ENCODE measurements at regions not wholly inside any gene's neighbourhood (a gene's known extent, or its start where the extent isn't known, plus 50 kb on each side); places are given as distances from the start of the nearest gene placed in this dataset.

DNA sequence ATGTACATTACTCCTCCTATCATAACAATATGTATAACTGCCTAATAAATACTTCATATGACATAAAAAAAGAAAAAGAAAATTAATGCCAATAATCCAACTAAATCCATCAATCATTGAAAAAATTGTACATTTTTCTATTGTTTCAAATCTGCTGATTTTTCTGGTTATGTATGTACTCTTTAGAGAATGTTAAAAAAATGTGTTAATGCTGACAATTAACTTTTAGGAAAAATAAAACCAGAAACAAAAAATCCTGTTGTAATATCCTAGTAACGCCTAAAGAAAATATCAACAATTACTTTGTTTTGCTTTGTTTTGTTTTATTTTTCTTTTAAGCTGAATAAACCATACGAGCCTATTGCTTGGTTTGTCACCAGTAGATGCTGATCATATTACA, 213.9 kb upstream of the USP25 start:
- no TSS peak for BruUV-seq (replicated peaks)
- DNase-seq, result no peak
- no peak overlapping the region for H3K27ac Mint-ChIP-seq (ENCODE audit: unreplicated experiment)
- H3K9me3 Mint-ChIP-seq (ENCODE audit: low read depth, unreplicated experiment), result peaks cover 3% of the 10 kb centered on the region
- peaks cover 10% of the 10 kb centered on the region for H3K4me1 Mint-ChIP-seq (ENCODE audit: low read depth, unreplicated experiment)
- intact Hi-C loops (cut with micrococcal nuclease; ENCODE audit: unreplicated experiment), result no loop called here
- H3K4me3 Mint-ChIP-seq (ENCODE audit: low read depth, unreplicated experiment), result no peak overlapping the region
- H3K36me3 Mint-ChIP-seq (ENCODE audit: insufficient read depth, unreplicated experiment), result no peaks in the 10 kb centered on the region
- H3K27me3 Mint-ChIP-seq (ENCODE audit: unreplicated experiment), result no peaks in the 10 kb centered on the region
- CTCF ChIA-PET, result no interaction called here
- TF ChIP-seq, protein P1, sequence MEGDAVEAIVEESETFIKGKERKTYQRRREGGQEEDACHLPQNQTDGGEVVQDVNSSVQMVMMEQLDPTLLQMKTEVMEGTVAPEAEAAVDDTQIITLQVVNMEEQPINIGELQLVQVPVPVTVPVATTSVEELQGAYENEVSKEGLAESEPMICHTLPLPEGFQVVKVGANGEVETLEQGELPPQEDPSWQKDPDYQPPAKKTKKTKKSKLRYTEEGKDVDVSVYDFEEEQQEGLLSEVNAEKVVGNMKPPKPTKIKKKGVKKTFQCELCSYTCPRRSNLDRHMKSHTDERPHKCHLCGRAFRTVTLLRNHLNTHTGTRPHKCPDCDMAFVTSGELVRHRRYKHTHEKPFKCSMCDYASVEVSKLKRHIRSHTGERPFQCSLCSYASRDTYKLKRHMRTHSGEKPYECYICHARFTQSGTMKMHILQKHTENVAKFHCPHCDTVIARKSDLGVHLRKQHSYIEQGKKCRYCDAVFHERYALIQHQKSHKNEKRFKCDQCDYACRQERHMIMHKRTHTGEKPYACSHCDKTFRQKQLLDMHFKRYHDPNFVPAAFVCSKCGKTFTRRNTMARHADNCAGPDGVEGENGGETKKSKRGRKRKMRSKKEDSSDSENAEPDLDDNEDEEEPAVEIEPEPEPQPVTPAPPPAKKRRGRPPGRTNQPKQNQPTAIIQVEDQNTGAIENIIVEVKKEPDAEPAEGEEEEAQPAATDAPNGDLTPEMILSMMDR (IDR thresholded peaks at IDR 0.05; ENCODE audit: unreplicated experiment), result no peak

DNA sequence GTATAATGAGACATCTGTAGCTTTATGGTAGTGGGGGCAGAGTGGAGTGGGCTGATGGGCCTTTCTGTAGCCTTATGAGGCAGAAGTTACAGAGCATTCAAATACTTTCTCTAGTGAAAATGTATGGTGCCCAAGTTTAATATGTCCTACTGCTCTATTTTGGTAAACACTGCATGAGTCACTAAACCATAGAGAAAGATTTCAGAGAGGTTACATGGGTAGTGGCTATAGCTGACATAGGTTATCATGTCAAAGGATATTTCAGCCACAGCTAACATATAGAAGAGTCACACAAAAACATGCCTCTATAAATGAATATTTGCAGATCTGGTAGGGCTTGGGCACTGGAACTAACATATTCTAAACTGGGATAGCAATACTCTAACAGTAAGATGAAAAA, 212.4 kb upstream of the USP25 start:
- intact Hi-C loops (cut with micrococcal nuclease; ENCODE audit: unreplicated experiment), result no loop called here
- Mint-ChIP-seq H3K27ac (ENCODE audit: unreplicated experiment) (no peak overlapping the region), H3K36me3 (ENCODE audit: insufficient read depth, unreplicated experiment) (no peaks in the 10 kb centered on the region), H3K4me1 (ENCODE audit: low read depth, unreplicated experiment) (peaks cover 10% of the 10 kb centered on the region), H3K4me3 (ENCODE audit: low read depth, unreplicated experiment) (no peak overlapping the region), H3K27me3 (ENCODE audit: unreplicated experiment) (no peaks in the 10 kb centered on the region), H3K9me3 (ENCODE audit: low read depth, unreplicated experiment) (peaks cover 3% of the 10 kb centered on the region)
- TF ChIP-seq, protein P1 (IDR thresholded peaks at IDR 0.05; ENCODE audit: unreplicated experiment), result no peak
- CTCF ChIA-PET, result no interaction called here
- DNase-seq, result no peak
- no TSS peak for BruUV-seq (replicated peaks)

DNA sequence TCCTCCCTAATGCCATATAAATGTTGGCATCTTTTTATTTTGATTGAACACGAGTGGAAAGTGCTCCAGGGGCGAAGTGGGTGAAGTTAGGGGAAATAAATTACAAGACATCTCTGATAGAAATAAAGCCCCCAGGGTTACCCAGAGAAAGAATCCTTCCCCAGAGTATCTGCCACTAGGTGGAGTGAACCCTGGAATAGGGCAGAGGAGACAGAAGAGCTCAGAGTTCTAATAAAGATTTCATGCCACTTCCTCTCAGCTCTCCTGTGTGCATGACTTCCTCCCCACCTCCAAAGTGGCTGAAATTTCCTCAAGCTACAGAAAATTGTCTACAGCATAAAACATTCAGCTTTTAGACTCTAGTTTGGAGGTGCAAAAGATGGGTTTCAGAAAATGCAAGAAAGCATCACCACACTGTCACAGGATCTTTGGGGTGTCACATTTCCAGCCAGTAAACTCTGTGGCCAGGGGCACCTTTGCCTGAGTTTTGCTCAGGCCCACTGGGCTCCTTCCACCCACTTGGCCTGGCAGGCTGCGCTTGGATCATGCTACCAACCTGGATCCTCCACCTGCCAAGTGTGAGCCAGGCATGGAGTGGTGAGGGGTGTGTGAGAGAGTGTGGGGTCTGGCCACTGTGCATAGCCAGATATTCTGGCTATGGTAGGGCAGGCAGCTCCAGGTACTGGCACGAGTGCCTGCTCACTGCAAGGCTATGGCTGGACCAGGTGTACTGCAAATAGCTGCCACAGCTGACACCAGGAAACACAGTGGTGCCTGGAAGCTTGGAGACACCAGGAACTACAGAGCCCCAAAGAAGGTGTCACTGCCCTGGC, 208.8 kb upstream of the USP25 start:
- Mint-ChIP-seq H3K4me3 (ENCODE audit: low read depth, unreplicated experiment) (no peak overlapping the region), H3K9me3 (ENCODE audit: low read depth, unreplicated experiment) (peaks cover 3% of the 10 kb centered on the region), H3K27me3 (ENCODE audit: unreplicated experiment) (no peaks in the 10 kb centered on the region), H3K27ac (ENCODE audit: unreplicated experiment) (no peak overlapping the region), H3K36me3 (ENCODE audit: insufficient read depth, unreplicated experiment) (no peaks in the 10 kb centered on the region), H3K4me1 (ENCODE audit: low read depth, unreplicated experiment) (no peaks in the 10 kb centered on the region)
- no peak for DNase-seq
- CTCF ChIA-PET, result no interaction called here
- TF ChIP-seq, protein P1 (IDR thresholded peaks at IDR 0.05; ENCODE audit: unreplicated experiment), result no peak
- intact Hi-C loops (cut with micrococcal nuclease; ENCODE audit: unreplicated experiment), result no loop called here
- BruUV-seq (replicated peaks), result no TSS peak

DNA sequence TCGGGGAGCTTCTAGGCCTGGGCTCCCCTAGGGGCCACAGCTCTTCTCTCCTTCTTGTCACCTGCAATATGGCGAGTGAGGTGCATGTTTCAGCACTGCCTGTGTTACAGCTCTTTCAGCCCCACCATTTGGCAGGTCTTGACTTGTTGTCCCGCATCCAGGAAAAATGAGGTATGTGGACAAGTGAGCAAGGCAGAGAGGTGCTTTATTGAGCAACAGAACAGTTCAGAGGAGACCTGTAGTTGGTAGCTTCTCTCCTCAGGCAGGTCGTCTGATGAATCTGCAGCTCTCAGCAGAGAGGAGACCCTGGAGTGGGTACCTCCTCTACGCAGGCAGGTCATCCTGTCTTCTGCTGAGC, 208.2 kb upstream of the USP25 start:
- Mint-ChIP-seq H3K27ac (ENCODE audit: unreplicated experiment) (no peak overlapping the region), H3K27me3 (ENCODE audit: unreplicated experiment) (no peaks in the 10 kb centered on the region), H3K4me1 (ENCODE audit: low read depth, unreplicated experiment) (no peaks in the 10 kb centered on the region), H3K36me3 (ENCODE audit: insufficient read depth, unreplicated experiment) (no peaks in the 10 kb centered on the region), H3K4me3 (ENCODE audit: low read depth, unreplicated experiment) (no peak overlapping the region), H3K9me3 (ENCODE audit: low read depth, unreplicated experiment) (peaks cover 3% of the 10 kb centered on the region)
- intact Hi-C loops (cut with micrococcal nuclease; ENCODE audit: unreplicated experiment), result no loop called here
- no TSS peak for BruUV-seq (replicated peaks)
- TF ChIP-seq, protein P1 (IDR thresholded peaks at IDR 0.05; ENCODE audit: unreplicated experiment), result no peak
- no peak for DNase-seq
- CTCF ChIA-PET, result no interaction called here

Measured in Calu3 (cell line).